K562 (cell line): ENCODE measurements at regions not wholly inside any gene's neighbourhood (a gene's known extent, or its start where the extent isn't known, plus 50 kb on each side); places are given as distances from the start of the nearest gene placed in this dataset.

ENCODE experiments used
- MAZ ChIP-seq, 2 experiments: fragments of 450-650 bp in 1 of 2; sonication (generic) in 1 of 2; formaldehyde crosslinking; IDR thresholded peaks in 1 of 2; conservative IDR thresholded peaks in 1 of 2; 2 replicates each; pipeline versions ENCODE4 v1.4.0 to v1.5.0; 2020; ENCODE audit warnings: mild to moderate bottlenecking in 1 of 2, missing genetic modification reagents in 1 of 2
- ZNF668 ChIP-seq: fragments of 250-450 bp; sonication (Bioruptor Pico); IDR thresholded peaks from 2 replicates; pipeline ENCODE4 v1.8.0; 2022; ENCODE audit warnings: mild to moderate bottlenecking, inconsistent platforms
- ZNF695 ChIP-seq: fragments of 450-650 bp; formaldehyde crosslinking; IDR thresholded peaks from 2 replicates; pipeline ENCODE4 v1.4.0; 2020; ENCODE audit warnings: mild to moderate bottlenecking, moderate library complexity
- TF ChIP-seq, protein P1 (sequence below): fragments of 200-800 bp; sonication (Bioruptor generic); IDR thresholded peaks from 2 replicates; pipeline ENCODE4 v1.6.1; 2017; ENCODE audit warnings: missing genetic modification characterization, missing compliant biosample characterization
- TF ChIP-seq, protein P2 (sequence below): fragments of 450-650 bp; formaldehyde crosslinking; IDR thresholded peaks from 2 replicates; pipeline ENCODE4 v1.4.0; 2022; ENCODE audit warnings: mild to moderate bottlenecking, moderate library complexity
- TF ChIP-seq, protein P3 (sequence below): fragments of 450-650 bp; IDR thresholded peaks from 2 replicates; pipeline ENCODE4 v1.6.1; 2016; ENCODE audit warnings: borderline replicate concordance
- TF ChIP-seq, protein P4 (sequence below), 3 experiments: fragments of 200-800 bp in 1 of 3; sonication (Bioruptor generic) in 1 of 3; sonication (generic) in 1 of 3; formaldehyde crosslinking in 1 of 3; IDR thresholded peaks; 2 replicates each; pipeline versions ENCODE4 v1.6.1 to v1.8.0; 2016 to 2022; ENCODE audit warnings: mild to moderate bottlenecking in 2 of 3, missing compliant biosample characterization in 2 of 3, missing genetic modification characterization in 2 of 3, missing genetic modification reagents in 1 of 3

DNA sequence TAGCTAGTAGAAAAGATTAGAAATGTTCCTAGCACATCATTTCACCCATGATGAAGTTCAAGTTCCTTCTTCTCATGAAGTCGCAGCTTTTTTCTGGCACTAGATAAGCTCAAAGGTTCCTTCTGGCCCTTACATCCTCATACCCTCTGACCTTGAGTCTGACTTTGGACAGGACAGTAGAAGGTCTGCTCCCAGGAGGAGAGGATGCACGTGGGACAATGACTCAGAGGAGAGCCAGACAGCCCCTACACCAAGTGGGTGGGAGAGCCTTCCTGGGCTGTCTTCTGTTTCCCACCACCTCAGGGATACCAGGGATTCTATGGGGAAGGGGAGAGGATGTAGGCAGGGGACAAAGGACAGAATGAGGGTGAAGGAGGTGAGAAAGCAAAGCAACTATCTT lies 86.0 kb downstream of the HHIPL2 start (continued):
- TF ChIP-seq, protein P1, sequence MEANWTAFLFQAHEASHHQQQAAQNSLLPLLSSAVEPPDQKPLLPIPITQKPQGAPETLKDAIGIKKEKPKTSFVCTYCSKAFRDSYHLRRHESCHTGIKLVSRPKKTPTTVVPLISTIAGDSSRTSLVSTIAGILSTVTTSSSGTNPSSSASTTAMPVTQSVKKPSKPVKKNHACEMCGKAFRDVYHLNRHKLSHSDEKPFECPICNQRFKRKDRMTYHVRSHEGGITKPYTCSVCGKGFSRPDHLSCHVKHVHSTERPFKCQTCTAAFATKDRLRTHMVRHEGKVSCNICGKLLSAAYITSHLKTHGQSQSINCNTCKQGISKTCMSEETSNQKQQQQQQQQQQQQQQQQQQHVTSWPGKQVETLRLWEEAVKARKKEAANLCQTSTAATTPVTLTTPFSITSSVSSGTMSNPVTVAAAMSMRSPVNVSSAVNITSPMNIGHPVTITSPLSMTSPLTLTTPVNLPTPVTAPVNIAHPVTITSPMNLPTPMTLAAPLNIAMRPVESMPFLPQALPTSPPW: no peak
- TF ChIP-seq ZNF668 (CRISPR knock-in tag): no peak
- TF ChIP-seq, protein P2, sequence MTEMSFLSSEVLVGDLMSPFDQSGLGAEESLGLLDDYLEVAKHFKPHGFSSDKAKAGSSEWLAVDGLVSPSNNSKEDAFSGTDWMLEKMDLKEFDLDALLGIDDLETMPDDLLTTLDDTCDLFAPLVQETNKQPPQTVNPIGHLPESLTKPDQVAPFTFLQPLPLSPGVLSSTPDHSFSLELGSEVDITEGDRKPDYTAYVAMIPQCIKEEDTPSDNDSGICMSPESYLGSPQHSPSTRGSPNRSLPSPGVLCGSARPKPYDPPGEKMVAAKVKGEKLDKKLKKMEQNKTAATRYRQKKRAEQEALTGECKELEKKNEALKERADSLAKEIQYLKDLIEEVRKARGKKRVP (CRISPR knock-in tag): no peak
- TF ChIP-seq, protein P3, sequence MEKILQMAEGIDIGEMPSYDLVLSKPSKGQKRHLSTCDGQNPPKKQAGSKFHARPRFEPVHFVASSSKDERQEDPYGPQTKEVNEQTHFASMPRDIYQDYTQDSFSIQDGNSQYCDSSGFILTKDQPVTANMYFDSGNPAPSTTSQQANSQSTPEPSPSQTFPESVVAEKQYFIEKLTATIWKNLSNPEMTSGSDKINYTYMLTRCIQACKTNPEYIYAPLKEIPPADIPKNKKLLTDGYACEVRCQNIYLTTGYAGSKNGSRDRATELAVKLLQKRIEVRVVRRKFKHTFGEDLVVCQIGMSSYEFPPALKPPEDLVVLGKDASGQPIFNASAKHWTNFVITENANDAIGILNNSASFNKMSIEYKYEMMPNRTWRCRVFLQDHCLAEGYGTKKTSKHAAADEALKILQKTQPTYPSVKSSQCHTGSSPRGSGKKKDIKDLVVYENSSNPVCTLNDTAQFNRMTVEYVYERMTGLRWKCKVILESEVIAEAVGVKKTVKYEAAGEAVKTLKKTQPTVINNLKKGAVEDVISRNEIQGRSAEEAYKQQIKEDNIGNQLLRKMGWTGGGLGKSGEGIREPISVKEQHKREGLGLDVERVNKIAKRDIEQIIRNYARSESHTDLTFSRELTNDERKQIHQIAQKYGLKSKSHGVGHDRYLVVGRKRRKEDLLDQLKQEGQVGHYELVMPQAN: no peak
- TF ChIP-seq MAZ (CRISPR knock-in tag; conservative IDR thresholded peaks at IDR 0.05 in 1 of 2, IDR thresholded peaks at IDR 0.05 in 1 of 2): no peak
- TF ChIP-seq ZNF695 (CRISPR knock-in tag): no peak
- TF ChIP-seq, protein P4, sequence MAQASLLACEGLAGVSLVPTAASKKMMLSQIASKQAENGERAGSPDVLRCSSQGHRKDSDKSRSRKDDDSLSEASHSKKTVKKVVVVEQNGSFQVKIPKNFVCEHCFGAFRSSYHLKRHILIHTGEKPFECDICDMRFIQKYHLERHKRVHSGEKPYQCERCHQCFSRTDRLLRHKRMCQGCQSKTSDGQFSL (CRISPR knock-in tag; IDR thresholded peaks at IDR 0.05): no peak
- TF ChIP-seq, protein P4 (tag; IDR thresholded peaks at IDR 0.05): no peak
